Activated B cell treated with CpG ODN at 0.5 μM for 24 hours (primary cell): ENCODE measurements at regions not wholly inside any gene's neighbourhood (a gene's known extent, or its start where the extent isn't known, plus 50 kb on each side); places are given as distances from the start of the nearest gene placed in this dataset.

Experiments used
- ATAC-seq: fragments of 200-7000 bp; cut with Tn5 transposase; one replicate; pipeline ENCODE4 v1.10.0; 2021; ENCODE audit warnings: low read depth, mild to moderate bottlenecking, moderate library complexity
- CTCF ChIA-PET: fragments of 350-600 bp; sonication (Branson Sonifier 250); formaldehyde crosslinking; loops from one replicate; lab custom pipeline; 2021; ENCODE audit warnings: antibody characterized with exemption; lab: Charles Lee
- POLR2A ChIA-PET: fragments of 350-600 bp; sonication (Branson Sonifier 250); formaldehyde crosslinking; loops from one replicate; lab custom pipeline; 2021; ENCODE audit warnings: antibody characterized with exemption; lab: Charles Lee
- DNase-seq: peaks from one replicate; pipeline ENCODE4 v3.0.0; 2022
- H3K27ac Mint-ChIP-seq: one replicate; pipeline ENCODE4 v1.8.0; 2020; ENCODE audit warnings: mixed read lengths
- H3K27me3 Mint-ChIP-seq: one replicate; pipeline ENCODE4 v1.8.0; 2021; ENCODE audit warnings: mixed read lengths
- H3K36me3 Mint-ChIP-seq: one replicate; pipeline ENCODE4 v1.8.0; 2021; ENCODE audit warnings: low read depth, mixed read lengths
- H3K4me1 Mint-ChIP-seq: one replicate; pipeline ENCODE4 v1.8.0; 2021; ENCODE audit warnings: mixed read lengths
- H3K4me3 Mint-ChIP-seq: one replicate; pipeline ENCODE4 v1.8.0; 2020; ENCODE audit warnings: mild to moderate bottlenecking, mixed read lengths
- H3K9me3 Mint-ChIP-seq: one replicate; pipeline ENCODE4 v1.8.0; 2020; ENCODE audit warnings: mixed read lengths
- intact Hi-C: fragments of 100-400 bp; cut with micrococcal nuclease; formaldehyde crosslinking; loops from one replicate; pipeline ENCODE4 v1.15.1; 2024
- TF ChIP-seq, protein P1 (sequence below): fragments of 200-600 bp; IDR thresholded peaks from one replicate; pipeline ENCODE4 v1.8.0; 2022; ENCODE audit warnings: antibody characterized with exemption, mild to moderate bottlenecking

DNA sequence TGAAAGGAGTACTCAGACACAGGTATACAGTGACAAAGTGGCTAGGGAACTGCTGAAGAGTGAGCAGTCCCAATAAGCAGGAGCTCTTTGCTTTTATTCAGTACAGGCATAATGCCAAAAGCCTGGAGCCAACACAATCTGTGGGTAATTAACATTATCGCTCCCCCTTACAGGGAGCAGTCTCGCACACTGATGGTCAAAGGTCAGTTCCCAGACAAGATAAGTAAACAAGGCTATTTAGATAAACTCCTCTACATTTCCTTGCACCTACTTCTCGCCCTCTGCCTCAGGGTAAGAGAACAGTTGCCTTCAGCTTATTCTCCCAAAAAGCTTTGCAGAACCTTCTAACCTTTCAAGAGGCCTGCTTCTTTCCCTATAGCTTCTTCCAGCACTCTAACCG lies 73.9 kb upstream of the TAF9B start:
- TF ChIP-seq, protein P1, sequence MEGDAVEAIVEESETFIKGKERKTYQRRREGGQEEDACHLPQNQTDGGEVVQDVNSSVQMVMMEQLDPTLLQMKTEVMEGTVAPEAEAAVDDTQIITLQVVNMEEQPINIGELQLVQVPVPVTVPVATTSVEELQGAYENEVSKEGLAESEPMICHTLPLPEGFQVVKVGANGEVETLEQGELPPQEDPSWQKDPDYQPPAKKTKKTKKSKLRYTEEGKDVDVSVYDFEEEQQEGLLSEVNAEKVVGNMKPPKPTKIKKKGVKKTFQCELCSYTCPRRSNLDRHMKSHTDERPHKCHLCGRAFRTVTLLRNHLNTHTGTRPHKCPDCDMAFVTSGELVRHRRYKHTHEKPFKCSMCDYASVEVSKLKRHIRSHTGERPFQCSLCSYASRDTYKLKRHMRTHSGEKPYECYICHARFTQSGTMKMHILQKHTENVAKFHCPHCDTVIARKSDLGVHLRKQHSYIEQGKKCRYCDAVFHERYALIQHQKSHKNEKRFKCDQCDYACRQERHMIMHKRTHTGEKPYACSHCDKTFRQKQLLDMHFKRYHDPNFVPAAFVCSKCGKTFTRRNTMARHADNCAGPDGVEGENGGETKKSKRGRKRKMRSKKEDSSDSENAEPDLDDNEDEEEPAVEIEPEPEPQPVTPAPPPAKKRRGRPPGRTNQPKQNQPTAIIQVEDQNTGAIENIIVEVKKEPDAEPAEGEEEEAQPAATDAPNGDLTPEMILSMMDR, result no peak
- H3K27me3 Mint-ChIP-seq, result no peaks in the 10 kb centered on the region
- ChIA-PET CTCF (no interaction called here), POLR2A (no interaction called here)
- no peak for ATAC-seq
- H3K9me3 Mint-ChIP-seq, result peaks cover 4% of the 10 kb centered on the region
- no peaks in the 10 kb centered on the region for H3K4me1 Mint-ChIP-seq
- no peak for DNase-seq
- intact Hi-C loops, result no loop called here
- no peak overlapping the region for H3K27ac Mint-ChIP-seq
- no peak overlapping the region for H3K4me3 Mint-ChIP-seq
- H3K36me3 Mint-ChIP-seq, result no peaks in the 10 kb centered on the region

DNA sequence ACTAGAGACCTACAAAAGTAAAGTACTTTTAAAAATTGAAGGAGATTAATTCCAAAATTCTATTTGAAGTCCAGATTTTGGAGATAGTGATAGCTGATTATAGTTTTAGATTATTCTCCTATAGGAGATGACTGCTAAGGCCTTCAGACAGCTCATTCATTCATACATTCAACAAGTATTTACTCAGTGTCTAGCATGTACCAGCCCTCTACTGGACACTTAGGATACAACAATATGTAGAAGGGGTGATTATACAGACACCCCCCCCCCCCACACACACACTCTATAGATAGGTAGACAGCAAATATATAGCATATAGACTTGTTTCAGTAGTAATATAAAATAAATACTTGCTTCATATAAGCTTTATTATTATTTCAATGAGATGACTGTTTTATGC lies 60.4 kb upstream of the TAF9B start:
- Mint-ChIP-seq H3K4me3 (no peak overlapping the region), H3K9me3 (no peaks in the 10 kb centered on the region), H3K27me3 (peaks cover 4% of the 10 kb centered on the region), H3K4me1 (no peaks in the 10 kb centered on the region), H3K27ac (no peak overlapping the region), H3K36me3 (no peaks in the 10 kb centered on the region)
- DNase-seq (no peak), ATAC-seq (no peak)
- intact Hi-C loops, result no loop called here
- TF ChIP-seq, protein P1, result no peak
- ChIA-PET CTCF (interaction anchor here (0.7 kb wide), 1 partner anchor 381 kb away, joined by 3 read pairs; no protein-coding TSS in a partner anchor), POLR2A (no interaction called here)
